ENCODE measurements at regions not wholly inside any gene's neighbourhood (a gene's known extent, or its start where the extent isn't known, plus 50 kb on each side); places are given as distances from the start of the nearest gene placed in this dataset.

DNA sequence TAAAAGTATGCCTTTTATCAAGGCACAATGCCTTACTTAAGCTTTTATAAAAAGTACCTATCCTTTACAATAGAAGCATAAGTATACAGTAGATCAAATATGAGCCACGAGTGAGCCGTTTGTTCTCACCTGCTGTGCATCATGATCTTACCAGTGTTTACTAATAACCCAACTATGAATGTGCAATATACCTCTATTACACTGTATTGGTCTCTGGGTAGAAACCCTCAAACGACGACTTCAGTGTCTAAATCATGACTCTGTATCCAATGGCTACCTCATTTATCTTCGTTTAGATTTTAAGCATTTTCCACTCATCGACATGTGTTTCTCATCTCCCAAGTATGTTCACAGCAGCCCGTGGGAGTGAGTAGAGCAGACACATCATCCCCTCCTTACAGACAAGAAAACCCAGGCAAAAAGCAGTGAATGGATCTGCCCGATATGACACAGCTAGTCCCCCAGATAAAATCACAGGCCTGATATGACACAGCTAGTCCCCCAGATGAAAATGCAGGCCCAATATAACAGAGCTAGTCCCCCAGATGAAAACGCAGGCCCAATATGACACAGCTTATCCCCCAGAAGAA is 279.8 kb downstream of the TNS1 start:
- no peak for DNase-seq (ENCODE audit: low read depth)

DNA sequence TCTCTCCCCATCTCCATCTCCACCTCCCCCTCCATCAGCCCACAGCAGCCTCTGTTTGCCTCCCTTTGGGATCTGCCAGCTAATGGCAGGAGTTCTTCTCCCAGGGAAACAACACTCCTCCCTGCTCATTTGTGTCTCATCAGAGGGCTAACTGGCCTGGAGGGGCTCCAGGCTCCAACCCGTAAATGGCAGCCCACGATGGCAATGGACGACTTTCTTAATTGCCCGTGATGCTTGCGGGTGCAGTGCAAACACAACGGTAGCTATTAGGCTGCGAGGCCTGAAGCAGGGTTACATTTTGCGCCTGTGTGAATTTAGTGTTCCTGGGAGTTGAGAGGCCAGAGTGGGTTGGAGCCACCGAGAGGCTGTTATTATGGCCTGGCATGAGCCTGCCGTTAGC is 285.1 kb downstream of the TNS1 start:
- DNase-seq (ENCODE audit: low read depth), result no peak

DNA sequence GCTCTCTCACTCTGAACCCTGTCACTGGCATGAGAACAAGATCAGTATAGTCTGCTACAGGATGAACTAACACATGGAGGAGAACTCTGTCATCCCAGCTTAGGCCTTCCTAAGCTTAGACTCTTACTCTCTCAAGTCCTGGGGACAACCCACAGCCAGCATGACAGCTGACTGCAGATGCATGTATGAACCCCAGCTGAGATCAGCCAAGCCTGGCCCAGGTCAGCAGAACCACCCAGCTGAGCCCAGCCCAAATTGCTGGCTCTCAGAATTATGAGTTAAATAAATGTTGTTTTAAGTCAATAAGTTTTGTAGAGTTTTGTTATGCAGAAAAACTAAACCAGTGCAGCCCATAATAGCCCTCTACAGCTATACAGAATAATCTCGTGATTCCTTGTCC is 287.3 kb downstream of the TNS1 start:
- DNase-seq (ENCODE audit: low read depth), result no peak

DNA sequence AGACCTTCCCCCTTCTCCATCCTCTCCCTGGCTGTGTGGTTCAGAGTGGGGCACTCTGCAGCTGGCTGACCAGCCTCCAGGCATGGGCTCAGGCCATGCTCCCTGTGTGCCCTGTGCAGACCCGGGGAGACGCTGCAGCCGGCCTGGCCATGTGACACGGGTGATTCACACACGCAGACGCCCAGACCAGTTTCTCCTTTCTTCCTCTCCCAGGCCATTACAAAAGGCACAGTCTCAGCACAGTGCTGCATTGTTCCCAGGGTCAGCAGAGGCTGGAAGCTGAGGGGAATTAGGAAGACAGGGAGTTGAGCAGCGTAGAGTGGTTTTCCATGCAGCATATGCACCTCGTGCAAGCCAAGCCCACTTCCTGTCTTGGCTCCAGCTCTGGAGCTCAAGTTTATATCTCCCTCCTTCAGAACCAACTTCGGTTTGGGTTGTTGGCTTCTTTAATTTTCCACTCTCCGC is 288.5 kb downstream of the TNS1 start:
- DNase-seq (ENCODE audit: low read depth), result no peak

DNA sequence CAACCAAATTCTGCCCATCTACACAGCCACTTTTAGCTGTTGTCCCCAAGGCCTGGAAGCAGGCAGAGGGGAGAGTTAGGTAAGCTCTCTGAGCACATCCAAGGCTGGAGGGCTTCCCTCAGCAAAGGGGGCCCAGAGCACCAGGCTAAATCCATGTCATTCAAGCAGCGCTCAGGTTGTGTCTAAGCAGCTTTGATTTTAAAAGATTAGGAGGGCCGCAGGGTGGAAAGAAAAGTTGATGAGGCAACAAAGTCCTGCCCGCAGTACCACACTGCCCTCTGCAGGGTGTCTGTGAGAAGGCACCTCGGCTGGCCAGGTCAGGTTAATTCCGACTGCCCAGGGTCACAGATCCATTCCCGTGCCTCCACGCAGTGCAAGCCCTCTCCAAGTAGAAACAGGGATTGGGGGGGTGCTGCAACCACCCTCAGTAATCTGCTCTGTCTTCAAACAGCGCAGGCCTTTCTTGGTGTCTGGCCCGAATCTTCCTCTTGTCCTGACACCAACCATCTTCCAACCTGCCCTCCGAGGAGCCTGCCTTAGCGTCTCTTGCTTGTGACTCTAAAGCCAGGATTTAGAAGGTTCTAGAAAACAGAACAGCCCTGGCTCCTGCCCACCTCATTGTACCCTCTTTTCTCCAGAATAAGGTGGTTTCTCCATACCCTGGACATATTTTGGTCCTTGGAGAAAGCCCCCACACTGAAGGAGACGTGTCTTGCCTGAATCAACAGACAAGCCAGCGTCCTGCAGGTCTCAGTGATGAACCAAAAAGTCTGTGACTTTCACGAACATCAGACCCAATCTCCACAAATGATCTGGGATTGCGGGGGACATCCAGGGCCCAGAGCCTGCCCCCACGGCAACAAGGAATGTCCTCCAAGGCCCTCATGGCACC is 289.2 kb downstream of the TNS1 start:
- DNase-seq (ENCODE audit: low read depth), result peak; percentile 52

DNA sequence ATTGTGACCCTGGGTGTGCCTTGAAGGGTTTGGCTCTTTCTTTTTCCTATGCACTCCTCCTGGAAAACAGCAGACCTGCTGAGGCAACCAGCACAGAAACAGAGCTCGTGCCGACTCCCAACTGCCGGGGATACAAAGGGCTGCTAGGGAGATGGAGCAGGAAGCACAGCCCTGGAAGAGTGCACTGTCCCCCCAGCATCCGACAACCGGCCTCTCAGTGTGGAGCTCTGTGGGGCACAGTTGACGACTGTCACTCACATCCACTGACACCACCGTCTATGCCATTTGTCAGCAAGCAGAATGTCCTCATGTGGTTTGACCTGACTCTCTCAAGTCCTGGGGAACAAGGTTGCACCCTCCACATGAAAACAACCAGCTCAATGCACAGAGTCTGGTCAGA is 290.4 kb downstream of the TNS1 start:
- DNase-seq (ENCODE audit: low read depth), result no peak

DNA sequence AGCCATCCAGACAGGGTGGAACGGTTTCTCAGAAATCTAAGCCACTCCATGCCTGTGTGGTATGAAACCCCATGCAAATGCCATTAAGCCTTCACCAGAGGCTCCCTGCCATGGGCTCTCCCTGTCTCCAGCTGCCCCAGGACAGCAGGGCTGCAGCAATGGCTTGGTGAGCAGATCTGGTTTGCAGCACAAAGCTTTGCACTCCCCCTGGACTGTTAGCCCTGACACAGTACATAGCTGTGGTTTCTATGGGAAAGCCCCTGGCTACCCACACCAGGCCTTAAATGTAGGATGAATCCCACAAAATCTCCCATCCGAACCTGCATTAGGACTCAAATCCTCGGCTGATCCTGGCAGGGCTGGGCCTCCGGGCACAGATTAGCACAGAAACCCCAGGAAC is 291.6 kb downstream of the TNS1 start:
- no peak for DNase-seq (ENCODE audit: low read depth)

DNA sequence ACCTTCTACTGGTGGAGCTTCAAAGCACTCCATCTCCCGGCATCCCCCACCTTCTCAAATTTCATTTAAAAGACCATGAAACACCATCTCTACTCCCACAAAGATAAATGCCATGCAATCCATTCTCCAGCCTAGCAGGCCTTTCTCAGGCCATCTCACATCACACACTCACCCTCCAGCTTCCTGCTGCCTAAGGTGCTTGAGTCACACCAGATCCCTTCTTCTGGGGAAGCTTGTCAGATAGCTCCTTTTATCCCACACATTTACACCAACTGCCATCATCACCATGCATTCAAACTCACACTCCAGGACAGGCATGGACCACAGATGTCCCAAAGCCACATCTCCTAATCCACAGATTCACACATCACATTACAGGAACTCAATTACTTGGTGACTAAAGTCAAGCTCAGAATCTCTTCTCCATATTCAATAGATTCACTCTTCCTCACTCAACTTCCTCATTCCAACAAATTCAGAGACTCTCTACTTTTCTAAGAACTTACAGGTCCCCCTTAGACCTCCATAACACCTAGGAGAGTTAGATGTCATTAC is 292.5 kb downstream of the TNS1 start:
- DNase-seq (ENCODE audit: low read depth), result no peak

DNA sequence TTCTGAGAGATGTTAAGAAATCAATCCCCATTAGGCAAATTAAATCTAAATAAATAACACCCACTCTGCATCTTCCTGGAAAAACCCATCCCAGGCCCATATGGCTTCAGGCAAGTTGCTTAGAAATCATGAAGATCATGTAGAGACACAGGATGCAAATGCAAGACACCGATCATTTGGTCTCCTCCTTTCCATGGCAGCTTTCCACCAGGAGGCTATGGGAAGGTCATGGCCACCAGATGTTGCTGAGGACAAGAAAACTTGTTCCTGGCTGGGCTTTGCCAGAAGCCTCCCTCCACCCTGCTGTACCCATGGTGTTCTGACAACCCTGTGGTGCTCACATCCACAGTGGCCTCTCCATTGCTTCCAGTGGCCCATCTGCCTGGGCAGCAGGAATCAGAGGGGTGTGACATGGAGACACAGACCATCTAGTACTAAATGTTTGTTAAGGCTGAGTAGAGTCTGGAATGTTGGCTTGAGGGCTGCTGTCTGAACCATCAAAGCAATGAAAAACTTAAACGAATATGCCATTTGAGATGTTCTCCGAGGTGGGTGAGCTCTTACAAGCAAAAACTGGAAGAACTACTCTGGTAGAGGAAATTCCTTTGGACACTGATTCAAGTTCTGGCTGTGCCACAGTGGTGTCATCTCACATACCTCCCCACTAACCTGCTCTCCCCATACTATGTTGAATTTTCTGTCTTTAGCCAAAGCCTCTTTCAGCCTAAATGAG is 293.2 kb downstream of the TNS1 start:
- DNase-seq (ENCODE audit: low read depth), result no peak

DNA sequence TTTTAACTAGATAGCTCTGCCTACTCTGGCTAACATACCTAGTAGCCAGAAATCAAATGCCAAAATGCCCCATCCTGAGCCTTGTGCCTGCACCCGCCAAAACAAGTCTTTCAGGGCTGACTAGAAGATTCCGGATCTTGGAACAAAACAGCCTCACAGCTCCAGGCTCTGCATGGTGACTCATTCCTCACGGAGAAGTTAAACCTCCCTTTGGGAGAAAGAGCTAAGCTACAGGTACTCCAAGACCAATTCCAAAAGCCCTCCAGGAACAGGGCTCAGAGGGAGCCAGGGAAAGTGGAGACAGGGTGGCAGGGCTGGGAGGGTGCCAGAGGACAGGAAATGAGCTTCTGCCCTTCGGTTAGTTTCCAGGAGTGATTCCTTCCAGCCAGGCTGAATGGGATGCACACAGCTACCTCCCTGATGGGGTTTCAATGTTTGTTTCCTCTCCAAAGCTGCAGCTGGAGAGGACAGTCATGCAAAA is 295.6 kb downstream of the TNS1 start:
- no peak for DNase-seq (ENCODE audit: low read depth)

DNA sequence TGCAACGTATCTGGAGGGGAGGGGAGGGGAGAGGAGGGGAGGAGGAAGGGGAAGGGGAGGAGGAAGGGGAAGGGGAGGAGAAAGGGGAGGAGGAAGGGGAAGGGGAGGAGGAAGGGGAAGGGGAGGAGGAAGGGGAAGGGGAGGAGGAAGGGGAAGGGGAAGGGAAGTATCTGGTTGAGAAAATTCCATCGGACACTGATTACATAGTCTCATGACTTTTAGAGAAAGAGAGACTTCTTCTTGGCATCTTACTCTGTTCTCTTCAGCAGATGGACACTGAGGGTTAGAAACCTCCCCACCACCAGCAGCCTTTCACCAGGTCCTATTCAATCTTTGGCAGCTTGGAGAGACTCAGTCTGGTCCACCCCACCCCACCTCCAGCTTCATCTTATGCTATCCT is 296.3 kb downstream of the TNS1 start:
- DNase-seq (ENCODE audit: low read depth), result no peak

DNA sequence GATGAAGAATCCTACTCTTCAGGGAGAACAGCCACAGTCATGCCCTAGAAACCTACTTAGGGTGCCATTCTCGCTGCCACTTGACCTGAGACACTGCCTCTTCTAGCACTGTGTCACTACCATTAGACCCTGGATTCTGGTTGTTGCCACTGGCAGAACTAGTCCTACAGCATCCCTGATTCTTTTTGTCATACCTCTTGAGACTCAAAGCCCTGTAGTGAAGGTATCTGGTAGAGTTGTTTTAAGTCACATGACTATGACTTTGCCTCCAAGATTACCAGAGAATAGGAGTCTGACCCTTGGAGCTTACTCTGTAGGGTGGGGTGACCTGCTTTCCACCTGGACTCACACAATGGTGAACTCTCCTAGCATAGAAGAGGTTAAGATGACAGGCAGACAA is 296.7 kb downstream of the TNS1 start:
- DNase-seq (ENCODE audit: low read depth), result no peak

DNA sequence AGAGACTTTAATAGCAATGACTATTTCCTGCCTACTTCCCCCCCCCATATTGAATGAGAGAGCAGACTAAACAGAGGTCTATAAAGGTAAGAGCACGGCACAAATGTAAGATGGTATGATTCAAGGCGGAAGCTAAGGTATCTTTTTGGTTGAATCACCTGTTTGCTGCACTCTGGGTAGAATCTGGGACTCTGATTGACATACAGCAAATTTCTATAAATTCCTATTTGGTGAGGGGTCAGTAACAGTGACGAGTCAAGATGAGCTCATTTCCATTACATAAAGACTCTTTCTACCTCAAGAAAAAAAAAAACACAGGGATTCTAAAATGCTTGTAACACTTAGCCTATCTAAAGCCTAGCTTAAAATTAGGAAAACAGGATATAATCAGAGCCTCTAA is 297.3 kb downstream of the TNS1 start:
- no peak for DNase-seq (ENCODE audit: low read depth)

DNA sequence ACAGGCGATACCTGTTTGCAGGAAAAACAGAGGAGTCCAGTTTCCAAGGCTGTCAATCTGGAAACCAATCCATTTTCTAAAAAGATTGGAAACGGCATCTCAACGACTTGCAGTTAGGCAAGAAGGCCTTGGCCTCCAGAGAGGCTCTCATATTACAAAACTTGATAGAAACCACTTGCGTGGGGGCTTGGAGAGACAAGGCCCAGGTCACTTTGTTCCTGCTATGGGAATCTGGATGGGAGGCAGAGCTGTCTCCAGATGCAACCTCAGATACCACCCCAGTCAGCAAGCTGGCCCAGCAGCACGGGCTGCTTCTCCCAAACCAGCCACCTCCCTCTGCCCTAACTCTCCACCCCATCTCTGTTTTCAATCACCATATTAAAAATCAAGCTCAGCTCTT is 298.8 kb downstream of the TNS1 start:
- no peak for DNase-seq (ENCODE audit: low read depth)

DNA sequence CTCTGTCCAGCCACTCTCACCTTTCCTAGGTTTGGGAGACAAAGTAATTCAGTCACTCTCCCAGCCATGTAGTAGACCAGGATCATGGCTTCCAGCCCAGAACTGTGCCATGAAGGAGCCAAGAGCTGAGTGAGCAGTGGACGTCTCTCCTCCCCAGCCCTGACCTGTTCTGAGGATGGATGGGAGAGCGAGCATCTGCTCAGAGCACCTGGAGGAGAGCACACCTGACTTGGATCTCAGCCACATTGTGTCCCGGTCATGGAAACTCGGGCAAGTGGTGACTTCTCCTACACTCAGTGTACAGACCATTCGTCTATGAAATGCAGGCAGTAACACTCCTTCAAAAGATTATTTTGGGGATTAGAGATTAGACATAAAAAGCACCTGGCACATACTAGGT is 299.7 kb downstream of the TNS1 start:
- no peak for DNase-seq (ENCODE audit: low read depth)

DNA sequence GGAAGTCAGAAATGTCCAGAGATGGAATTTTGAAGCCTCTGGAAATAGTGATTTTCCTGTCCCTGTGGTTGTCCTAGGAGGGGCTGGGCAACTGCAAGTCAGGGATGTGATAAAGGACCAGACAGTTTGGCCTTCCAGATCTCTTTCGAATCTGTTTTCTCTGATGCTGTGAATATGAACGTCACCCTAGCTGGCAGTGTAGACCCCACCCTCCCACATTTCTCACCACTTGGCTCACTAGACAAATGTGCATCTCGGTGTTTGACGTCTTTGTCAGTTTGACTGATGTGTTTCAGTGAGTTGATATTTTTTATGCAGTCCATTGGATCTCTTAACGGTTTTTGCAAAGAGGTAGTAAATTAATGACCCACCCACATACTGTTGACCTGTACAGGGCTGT is 301.2 kb downstream of the TNS1 start:
- no peak for DNase-seq (ENCODE audit: low read depth)

DNA sequence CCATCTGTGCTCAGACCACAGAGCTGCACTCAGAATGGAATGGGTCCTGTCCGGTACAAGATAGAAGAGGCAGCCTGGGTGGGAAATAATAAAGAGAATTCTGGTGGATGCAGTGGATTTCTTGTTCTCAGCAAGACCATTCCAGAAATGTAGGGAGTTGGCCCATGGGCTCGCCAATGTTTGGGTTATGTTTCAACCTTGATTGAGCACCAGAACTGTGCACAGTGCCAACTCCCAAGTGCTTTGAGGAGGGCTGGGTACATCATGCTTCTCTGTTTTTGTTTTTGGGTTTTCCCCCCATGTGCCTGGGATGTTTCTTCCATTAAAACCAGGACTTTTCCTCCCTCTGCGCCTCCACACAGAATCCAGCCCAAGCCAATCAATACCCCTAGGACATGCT is 304.1 kb downstream of the TNS1 start:
- DNase-seq (ENCODE audit: low read depth), result no peak

DNA sequence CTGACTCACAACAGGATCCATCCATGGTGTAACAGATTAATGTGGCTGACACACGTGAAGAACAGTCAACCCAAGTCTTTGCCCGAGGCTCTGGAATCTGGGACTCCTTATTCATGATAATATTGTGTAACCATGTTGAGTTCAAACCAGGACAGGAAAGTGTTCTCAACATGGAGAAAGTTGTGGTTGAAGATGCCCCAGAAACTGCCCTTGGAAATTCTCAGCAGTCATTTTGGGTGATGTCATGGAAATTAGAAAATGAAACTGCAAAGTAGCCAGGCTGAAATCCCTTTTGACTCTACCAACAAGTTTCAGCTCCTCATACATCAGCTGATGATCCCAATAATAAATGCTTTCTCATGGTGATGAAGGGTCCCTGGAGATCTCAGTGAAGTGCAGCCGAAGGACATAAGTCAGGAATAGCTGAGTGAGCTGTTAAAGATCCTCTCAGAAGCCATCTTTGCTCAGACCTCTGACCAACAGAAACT is 307.7 kb downstream of the TNS1 start:
- no peak for DNase-seq (ENCODE audit: low read depth)

DNA sequence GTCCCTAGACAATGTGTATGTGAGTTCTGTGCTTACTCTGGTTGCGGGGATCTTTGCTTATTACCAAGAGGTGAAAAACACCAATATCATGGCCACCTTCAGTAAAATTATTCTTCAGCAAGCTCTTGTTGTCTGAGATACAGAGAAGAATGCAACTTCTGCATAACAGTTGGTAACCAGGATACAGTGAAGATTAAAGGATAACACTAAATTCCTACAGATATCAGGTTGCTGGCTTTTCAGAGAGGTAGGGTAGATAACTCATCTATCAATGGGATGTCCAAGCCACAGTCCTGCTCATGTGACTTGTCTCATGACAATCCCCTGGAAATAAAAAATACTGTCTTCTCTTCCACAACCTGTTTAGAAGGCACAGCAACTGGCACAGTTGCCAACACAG is 308.5 kb downstream of the TNS1 start:
- no peak for DNase-seq (ENCODE audit: low read depth)

DNA sequence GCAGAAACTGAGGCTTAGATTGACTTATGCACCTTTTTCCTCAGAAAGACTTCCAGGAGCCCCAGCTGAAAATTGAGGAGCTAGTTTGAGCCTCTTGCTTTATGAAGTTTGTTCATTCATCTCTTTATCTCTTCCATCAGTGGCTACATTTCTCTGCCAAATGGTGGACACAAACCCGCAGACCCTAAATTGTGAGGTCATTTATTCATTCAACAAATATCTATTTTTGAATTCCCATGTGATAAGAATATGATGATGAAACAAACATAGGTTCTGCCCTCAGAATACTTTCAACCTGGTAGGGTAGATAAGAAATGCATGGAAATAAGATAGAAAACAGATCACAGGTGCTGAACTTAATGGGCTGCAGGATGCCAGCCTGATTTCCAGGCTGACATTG is 309.4 kb downstream of the TNS1 start:
- no peak for DNase-seq (ENCODE audit: low read depth)

DNA sequence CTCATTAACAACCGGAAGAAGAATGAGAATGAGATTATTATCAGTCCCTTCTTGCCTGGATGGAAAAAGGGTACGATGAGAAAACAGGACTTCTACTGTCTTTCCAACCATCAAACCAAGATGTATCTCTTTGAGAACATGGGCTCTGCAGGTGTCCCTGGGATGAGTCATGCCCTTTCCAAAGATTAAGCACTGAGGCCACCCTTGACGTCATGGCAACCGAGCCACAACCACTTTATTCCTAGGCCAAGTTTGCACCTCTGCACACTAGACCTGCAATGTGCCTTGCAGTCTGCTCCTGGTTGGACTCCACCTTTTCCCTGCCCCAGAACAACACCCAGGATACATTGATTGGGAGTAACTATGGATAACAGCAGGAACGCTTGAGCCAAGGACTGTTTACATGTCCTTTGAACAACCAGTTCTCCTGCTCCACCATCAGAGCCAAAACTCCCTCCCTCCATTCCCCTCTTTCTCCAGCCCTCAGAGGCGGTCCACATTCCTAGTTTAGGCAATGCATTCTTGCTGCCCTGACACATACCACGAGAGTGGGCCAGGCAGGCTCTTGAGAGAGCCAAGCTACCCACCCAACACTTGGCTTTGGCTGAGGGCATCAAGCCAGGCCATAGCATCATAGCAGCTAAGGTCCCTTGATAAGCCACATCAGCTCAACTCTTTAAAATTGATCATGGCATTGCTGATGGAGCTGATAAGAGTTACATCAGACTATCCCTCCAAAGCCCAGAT is 310.7 kb downstream of the TNS1 start:
- DNase-seq (ENCODE audit: low read depth), result no peak

DNA sequence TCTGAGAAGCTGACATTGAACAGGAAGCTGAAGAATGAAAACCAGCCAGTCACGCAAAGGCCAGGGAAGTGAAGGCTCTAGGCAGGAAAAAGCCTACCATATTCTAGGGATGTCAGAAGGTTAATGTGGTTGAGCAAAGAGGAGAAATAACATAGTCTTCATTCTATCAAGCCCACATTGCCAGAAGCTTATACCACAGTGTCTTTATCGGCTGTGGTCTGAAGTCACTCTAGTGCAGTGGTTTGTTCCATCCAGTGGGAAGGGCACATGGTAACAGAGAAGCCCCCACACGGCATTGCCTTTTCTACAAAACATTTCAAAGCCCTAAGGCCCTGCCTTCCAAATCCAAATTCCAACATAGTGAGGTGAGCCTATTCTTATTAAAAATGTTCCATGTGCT is 311.3 kb downstream of the TNS1 start:
- no peak for DNase-seq (ENCODE audit: low read depth)

Data from stimulated activated CD4-positive, alpha-beta T cell treated with anti-CD3 and anti-CD28 coated beads, Interleukin-2, amount 100 ng/mL, for 4 hours (primary cell).